HepG2 (cell line): ENCODE measurements at regions not wholly inside any gene's neighbourhood (a gene's known extent, or its start where the extent isn't known, plus 50 kb on each side); places are given as distances from the start of the nearest gene placed in this dataset.

Experiments used
- ATAC-seq: fragments of 200-7000 bp; cut with Tn5 transposase; 3 replicates; pipeline ENCODE4 v1.9.1; 2020; ENCODE audit warnings: mild to moderate bottlenecking, moderate library complexity
- BruUV-seq: library from RNA; stranded (reverse); fragments of 400-500 nt; replicated peaks from 2 replicates; lab custom pipeline; 2021; lab: Mats Ljungman, UMichigan
- CTCF ChIA-PET: fragments of 300-600 bp; formaldehyde crosslinking; extraction: SDS; loops from one replicate; lab custom pipeline; 2021; ENCODE audit warnings: low total read pairs, inconsistent platforms, low intra/inter-chr PET ratio; lab: Yijun Ruan, JAX
- POLR2A ChIA-PET: fragments of 350-600 bp; sonication (Branson Sonifier 250); formaldehyde crosslinking; loops from one replicate; lab custom pipeline; 2020; ENCODE audit warnings: antibody characterized with exemption, inconsistent platforms; lab: Yijun Ruan, JAX
- DNase-seq: peaks from one replicate; pipeline ENCODE4 v3.0.0-alpha.2; 2015; ENCODE audit warnings: low spot score
- FAIRE-seq: peaks from 3 replicates; lab custom pipeline; 2011; peaks lifted over from hg19 to GRCh38; lab: Jason Lieb, UNC
- H2AFZ ChIP-seq: one replicate; pipeline ENCODE4 v1.6.1; 2011; ENCODE audit warnings: low read length, inconsistent platforms
- H3K27ac ChIP-seq: fragments of 300-600 bp; 3 replicates; pipeline ENCODE4 v1.8.0; 2011; ENCODE audit warnings: mixed run types, mild to moderate bottlenecking, mixed read lengths, low read length, inconsistent platforms; ENCODE audit not compliant: insufficient read depth; ENCODE audit errors: extremely low read length
- H3K27me3 ChIP-seq, 2 experiments: fragments of 200-600 bp in 1 of 2; 2 replicates in 1 of 2; 3 replicates in 1 of 2; pipeline versions ENCODE4 v1.6.0 to v1.8.0; 2011; ENCODE audit warnings: low read length in 2 of 2, mild to moderate bottlenecking in 2 of 2, moderate library complexity in 2 of 2, inconsistent platforms in 1 of 2; ENCODE audit not compliant: insufficient read depth in 2 of 2, control insufficient read depth in 1 of 2
- H3K36me3 ChIP-seq, 2 experiments: fragments of 200-600 bp in 1 of 2; replicated peaks in 1 of 2; 2 replicates in 1 of 2; 3 replicates in 1 of 2; pipeline versions ENCODE4 v1.5.1 to v1.8.0; 2011; ENCODE audit warnings: low read length in 2 of 2, inconsistent platforms in 1 of 2; ENCODE audit not compliant: insufficient read depth in 2 of 2, control insufficient read depth in 1 of 2
- H3K4me1 ChIP-seq: 2 replicates; pipeline ENCODE4 v1.5.1; 2012; ENCODE audit warnings: low read length, inconsistent platforms; ENCODE audit not compliant: insufficient read depth
- H3K4me2 ChIP-seq: 2 replicates; pipeline ENCODE4 v1.6.0; 2011; ENCODE audit warnings: low read depth, low read length, inconsistent platforms
- H3K4me3 ChIP-seq, 3 experiments: fragments of 200-600 bp in 1 of 3; sonication (generic), shearing (Covaris generic) in 1 of 3; replicated peaks in 1 of 3; 2 replicates each; pipeline ENCODE4 v1.5.1; 2011 to 2016; ENCODE audit warnings: low read length in 3 of 3, inconsistent platforms in 2 of 3, low read depth in 2 of 3, mild to moderate bottlenecking in 2 of 3, control low read depth in 1 of 3, mixed read lengths in 1 of 3; ENCODE audit not compliant: insufficient read depth in 1 of 3
- H3K79me2 ChIP-seq: one replicate; pipeline ENCODE4 v1.6.1; 2011; ENCODE audit warnings: low read length, inconsistent platforms; ENCODE audit not compliant: insufficient read depth
- H3K9ac ChIP-seq: 2 replicates; pipeline ENCODE4 v1.6.0; 2011; ENCODE audit warnings: mild to moderate bottlenecking, low read depth, low read length, inconsistent platforms; ENCODE audit not compliant: insufficient read depth
- H3K9me3 ChIP-seq: 2 replicates; pipeline ENCODE4 v1.5.1; 2012; ENCODE audit warnings: mild to moderate bottlenecking, low read length
- H4K20me1 ChIP-seq: 2 replicates; pipeline ENCODE4 v1.6.0; 2011; ENCODE audit warnings: inconsistent platforms, mild to moderate bottlenecking, low read length, moderate library complexity; ENCODE audit not compliant: insufficient read depth
- AGO2 ChIP-seq: fragments of 200-400 bp; formaldehyde crosslinking; optimal IDR thresholded peaks from 2 replicates; pipeline ENCODE3; 2017; ENCODE audit warnings: mild to moderate bottlenecking, low read depth, low read length, moderate library complexity
- KLF9 ChIP-seq: IDR thresholded peaks from 2 replicates; pipeline ENCODE4 v1.6.1; 2016; ENCODE audit warnings: low read depth
- MEIS1 ChIP-seq: sonication (generic); formaldehyde crosslinking; IDR thresholded peaks from 2 replicates; pipeline ENCODE4 v1.9.0; 2021; ENCODE audit warnings: mild to moderate bottlenecking, missing genetic modification reagents, moderate library complexity, borderline replicate concordance
- PAXIP1 ChIP-seq: sonication (generic); formaldehyde crosslinking; conservative IDR thresholded peaks from 2 replicates; pipeline ENCODE4 v1.4.0; 2020; ENCODE audit warnings: mild to moderate bottlenecking, missing genetic modification reagents, moderate library complexity
- PPARG ChIP-seq: conservative IDR thresholded peaks from 2 replicates; pipeline ENCODE4 v1.6.1; 2016; ENCODE audit warnings: missing biosample characterization, missing genetic modification reagents
- PTBP1 ChIP-seq: fragments of 200-400 bp; formaldehyde crosslinking; IDR thresholded peaks from 2 replicates; pipeline ENCODE4 v1.6.1; 2018; ENCODE audit warnings: low read length, low read depth; ENCODE audit not compliant: poor library complexity, severe bottlenecking
- SNAPC4 ChIP-seq: sonication (generic); formaldehyde crosslinking; IDR thresholded peaks from 2 replicates; pipeline ENCODE4 v1.4.0; 2020; ENCODE audit warnings: mild to moderate bottlenecking, missing genetic modification reagents
- TBX3 ChIP-seq: fragments of 450-650 bp; IDR thresholded peaks from 2 replicates; pipeline ENCODE4 v1.6.1; 2017; ENCODE audit warnings: antibody characterized with exemption, mild to moderate bottlenecking, inconsistent platforms, borderline replicate concordance
- ZBTB25 ChIP-seq: IDR thresholded peaks from 2 replicates; pipeline ENCODE4 v1.6.1; 2018; ENCODE audit warnings: missing genetic modification reagents
- ZBTB37 ChIP-seq: sonication (generic); formaldehyde crosslinking; IDR thresholded peaks from 2 replicates; pipeline ENCODE4 v1.4.0; 2020; ENCODE audit warnings: mild to moderate bottlenecking, missing genetic modification reagents
- ZNF12 ChIP-seq: sonication (generic); formaldehyde crosslinking; IDR thresholded peaks from 2 replicates; pipeline ENCODE4 v1.5.0; 2020; ENCODE audit warnings: missing genetic modification reagents
- ZNF20 ChIP-seq: sonication (generic); formaldehyde crosslinking; IDR thresholded peaks from 2 replicates; pipeline ENCODE4 v1.4.0; 2020; ENCODE audit warnings: mild to moderate bottlenecking, moderate library complexity, missing genetic modification reagents
- ZNF446 ChIP-seq: sonication (generic); formaldehyde crosslinking; IDR thresholded peaks from 2 replicates; pipeline ENCODE4 v1.5.0; 2020; ENCODE audit warnings: mild to moderate bottlenecking, missing genetic modification reagents
- ZNF577 ChIP-seq: sonication (generic); formaldehyde crosslinking; IDR thresholded peaks from 2 replicates; pipeline ENCODE4 v1.4.0; 2020; ENCODE audit warnings: mild to moderate bottlenecking, low read depth, missing genetic modification reagents, borderline replicate concordance
- WGBS: methylation state at CpG from one replicate; pipeline ENCODE4 v1.1.6; 2017; ENCODE audit warnings: low lambda C conversion rate; 5-methylcytosine and 5-hydroxymethylcytosine counted together
- in situ Hi-C: cut with HindIII; loops from 2 replicates; pipeline ENCODE4 v1.10.0; 2017; ENCODE audit warnings: low pct_unique_long_range_greater_than_20kb; ENCODE audit not compliant: extremely low pct_ligation_motif_present
- intact Hi-C: fragments of 100-400 bp; cut with micrococcal nuclease; formaldehyde crosslinking; loops from one replicate; pipeline ENCODE4 v1.10.0; 2022; ENCODE audit not compliant: unreplicated experiment

GRCh38 chr20:55583036-55583435, 422.3 kb downstream of the CBLN4 start (continued):
- no peak for TF ChIP-seq SNAPC4 (CRISPR knock-in tag)
- no peak for TF ChIP-seq ZNF577
- TF ChIP-seq ZNF12 (CRISPR knock-in tag), result no peak
- TF ChIP-seq KLF9 (CRISPR knock-in tag), result no peak
- TF ChIP-seq AGO2, result no peak
- no peak for TF ChIP-seq ZNF20 (CRISPR knock-in tag)
- TF ChIP-seq ZBTB25 (CRISPR knock-in tag), result no peak
- no peak for TF ChIP-seq PTBP1

GRCh38 chr20:55582498-55582897, 422.8 kb downstream of the CBLN4 start:
- H3K9me3 ChIP-seq, result peaks cover 90% of the 10 kb centered on the region
- FAIRE-seq, result no peak
- in situ Hi-C loops, result no loop called here
- H3K36me3 ChIP-seq, result no peaks in the 10 kb centered on the region
- ChIA-PET POLR2A (no interaction called here), CTCF (no interaction called here)
- no peaks in the 10 kb centered on the region for H4K20me1 ChIP-seq
- no peak for ATAC-seq
- H3K4me3 ChIP-seq, result no peak overlapping the region
- no peaks in the 10 kb centered on the region for H3K4me1 ChIP-seq
- no peak for DNase-seq
- H3K27ac ChIP-seq, result no peak overlapping the region
- no peaks in the 10 kb centered on the region for H3K79me2 ChIP-seq
- 4% methylated on average over 5 of the region's 5 CpGs for WGBS
- no TSS peak for BruUV-seq
- no peak overlapping the region for H2AFZ ChIP-seq
- no peak overlapping the region for H3K9ac ChIP-seq
- intact Hi-C loops, result no loop called here
- H3K27me3 ChIP-seq, result no peaks in the 10 kb centered on the region
- no peak overlapping the region for H3K4me2 ChIP-seq
- TF ChIP-seq TBX3 (no peak), PPARG (CRISPR knock-in tag) (no peak), ZBTB37 (CRISPR knock-in tag) (no peak), MEIS1 (CRISPR knock-in tag) (no peak), ZNF446 (CRISPR knock-in tag) (no peak), PAXIP1 (CRISPR knock-in tag) (no peak)
